Right lobe of liver (tissue), 4 donors: ENCODE measurements at regions not wholly inside any gene's neighbourhood (a gene's known extent, or its start where the extent isn't known, plus 50 kb on each side); places are given as distances from the start of the nearest gene placed in this dataset.

ENCODE experiments used
- CTCF ChIP-seq, 4 donors: fragments of 200-600 bp in 3 of 4; fragments of 450-650 bp in 1 of 4; IDR thresholded peaks; one replicate each; pipeline versions ENCODE4 v1.5.1 to v1.8.0; 2016 to 2022; ENCODE audit warnings: antibody characterized with exemption in 4 of 4, mild to moderate bottlenecking in 2 of 4
- POLR2A ChIP-seq: fragments of 450-650 bp; IDR thresholded peaks from one replicate; pipeline ENCODE4 v1.6.1; 2017; ENCODE audit warnings: antibody characterized with exemption, mild to moderate bottlenecking
- donor health status: DM: no; HTN: no; CAD: no.
- donor health status: DM: no; HTN: no; CAD: no.
- donor health status: DM: no; HTN: yes; CAD: no.

- TF ChIP-seq CTCF (IDR thresholded peaks at IDR 0.05): no peak
- no peak for TF ChIP-seq POLR2A
Observed at GRCh38 chr3:67977762-67978161, 323.4 kb upstream of the SUCLG2 start.
